Left renal pelvis (tissue), 4 donors: ENCODE measurements at regions not wholly inside any gene's neighbourhood (a gene's known extent, or its start where the extent isn't known, plus 50 kb on each side); places are given as distances from the start of the nearest gene placed in this dataset.
"Not testable (repeated sequence)": the region's sequence is repeated elsewhere in the genome, so short reads cannot be mapped to it uniquely, and the experiment has no call there.

Source experiments
- DNase-seq, 4 donors: peaks; one replicate each; pipeline ENCODE4 v3.0.0-alpha.2; 2013; ENCODE audit warnings: low read depth in 4 of 4, low spot score in 3 of 4

DNA sequence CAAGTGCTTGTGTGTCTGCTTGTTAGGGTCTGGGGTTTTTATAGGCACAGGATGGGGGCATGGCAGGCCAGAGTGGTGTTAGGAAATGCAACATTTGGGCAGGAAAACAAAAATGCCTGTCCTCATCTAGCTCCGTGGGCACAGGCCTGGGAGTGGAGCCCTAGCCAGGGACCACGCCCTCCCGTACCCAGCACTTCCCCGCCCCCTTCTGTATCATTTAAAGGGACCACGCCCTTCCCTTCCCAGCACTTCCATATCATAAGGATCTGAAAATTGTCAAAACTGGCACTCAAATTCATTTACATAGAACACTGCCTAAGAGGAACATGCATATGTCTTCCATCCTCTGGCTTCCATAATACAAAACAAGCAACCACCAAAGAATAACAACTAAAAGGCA, 185.8 kb downstream of the B3GLCT start:
- no peak for DNase-seq

DNA sequence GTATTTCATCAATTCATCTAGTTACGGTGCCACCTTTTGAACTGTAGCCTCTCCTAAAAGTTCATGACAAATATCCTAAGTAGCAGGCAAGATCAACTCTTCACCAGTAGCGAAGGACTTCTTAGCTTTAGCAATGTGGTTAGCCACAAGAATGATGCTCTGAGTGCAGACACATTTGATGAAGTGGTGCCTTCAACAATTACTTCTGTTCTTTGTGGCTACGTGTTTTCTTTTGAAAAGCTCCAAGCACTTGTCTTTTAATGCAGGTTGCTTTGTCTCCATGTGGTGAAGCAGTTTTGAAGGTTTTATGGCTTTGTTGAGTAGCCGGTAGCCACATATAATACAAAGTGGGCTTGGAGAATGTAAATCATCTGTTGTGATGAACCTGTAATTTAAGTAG, 194.7 kb downstream of the B3GLCT start:
- DNase-seq = no peak

DNA sequence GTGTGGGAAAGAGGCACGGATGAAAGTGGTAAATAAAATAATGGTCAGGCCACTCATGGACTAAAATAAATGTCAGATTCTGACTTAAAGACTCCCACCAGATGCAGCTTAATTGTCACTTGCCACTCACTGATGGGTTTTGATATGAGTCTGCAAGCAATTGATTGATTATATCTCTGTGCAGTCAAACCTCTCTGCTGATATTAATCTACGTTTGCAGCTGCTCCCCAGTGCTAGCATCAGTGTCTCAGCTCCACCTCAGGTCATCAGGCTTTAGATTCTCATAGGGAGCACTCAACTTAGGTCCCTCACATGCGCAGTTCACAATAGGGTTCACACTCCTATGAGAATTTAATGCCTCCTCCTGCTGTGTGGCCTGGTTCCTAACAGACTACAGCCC, 195.3 kb downstream of the B3GLCT start:
- DNase-seq = no peak

DNA sequence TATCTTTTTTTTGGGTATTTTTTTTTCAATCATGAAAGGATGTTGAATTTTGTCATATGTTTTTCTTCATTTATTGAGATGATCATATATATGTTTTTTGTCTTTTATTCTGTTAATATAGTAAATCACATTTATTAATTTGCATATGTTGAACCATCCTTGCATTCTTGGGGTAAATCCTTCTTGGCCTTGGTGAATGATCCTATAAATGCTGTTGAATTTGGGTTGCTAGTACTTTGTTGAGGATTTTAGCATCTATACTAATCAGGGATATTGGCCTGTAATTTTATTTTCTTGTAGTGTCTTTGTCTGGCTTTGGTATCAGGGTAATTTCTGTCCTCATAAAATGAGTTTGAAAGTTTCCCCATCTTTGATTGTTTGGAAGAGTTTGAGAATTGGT, 199.9 kb downstream of the B3GLCT start:
- DNase-seq = no peak

DNA sequence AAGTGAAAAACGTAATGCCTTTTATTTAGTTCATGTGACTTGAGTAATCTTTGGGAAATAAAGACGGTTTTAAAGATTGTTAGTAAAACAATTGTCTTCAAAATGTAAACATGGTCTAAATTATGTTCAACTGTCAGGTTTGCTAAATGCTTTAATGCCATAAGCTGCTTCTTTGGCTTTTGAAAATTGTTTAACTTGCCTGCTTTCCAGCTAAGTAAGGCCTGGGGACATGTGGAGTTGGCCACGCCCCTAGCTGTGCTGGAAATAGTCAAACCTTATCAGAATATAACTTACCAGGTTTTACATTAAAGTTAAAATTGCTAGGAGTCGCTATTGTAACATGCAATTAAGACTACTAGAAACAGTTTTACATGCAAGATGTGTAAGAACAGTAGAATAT, 203.9 kb downstream of the B3GLCT start:
- DNase-seq = not testable (repeated sequence)

DNA sequence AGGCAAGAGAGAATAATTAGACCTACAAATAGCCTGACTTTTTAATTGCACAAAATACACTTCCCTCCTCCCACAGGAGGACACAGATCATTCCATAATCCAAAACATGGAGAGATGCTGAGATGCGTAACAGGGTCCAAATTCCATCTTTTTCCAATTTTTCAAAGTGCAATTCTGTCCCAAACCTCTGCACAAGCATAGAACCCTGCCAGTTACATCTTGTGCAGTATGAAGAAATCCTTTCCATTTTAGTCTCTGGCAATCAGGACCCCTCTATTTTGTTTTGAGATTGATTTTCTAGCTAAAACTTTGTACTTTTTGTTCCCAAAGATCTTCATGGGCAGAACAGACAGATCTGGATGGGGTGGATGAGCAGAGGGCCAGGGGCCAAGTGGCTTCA, 209.2 kb downstream of the B3GLCT start:
- DNase-seq = no peak

DNA sequence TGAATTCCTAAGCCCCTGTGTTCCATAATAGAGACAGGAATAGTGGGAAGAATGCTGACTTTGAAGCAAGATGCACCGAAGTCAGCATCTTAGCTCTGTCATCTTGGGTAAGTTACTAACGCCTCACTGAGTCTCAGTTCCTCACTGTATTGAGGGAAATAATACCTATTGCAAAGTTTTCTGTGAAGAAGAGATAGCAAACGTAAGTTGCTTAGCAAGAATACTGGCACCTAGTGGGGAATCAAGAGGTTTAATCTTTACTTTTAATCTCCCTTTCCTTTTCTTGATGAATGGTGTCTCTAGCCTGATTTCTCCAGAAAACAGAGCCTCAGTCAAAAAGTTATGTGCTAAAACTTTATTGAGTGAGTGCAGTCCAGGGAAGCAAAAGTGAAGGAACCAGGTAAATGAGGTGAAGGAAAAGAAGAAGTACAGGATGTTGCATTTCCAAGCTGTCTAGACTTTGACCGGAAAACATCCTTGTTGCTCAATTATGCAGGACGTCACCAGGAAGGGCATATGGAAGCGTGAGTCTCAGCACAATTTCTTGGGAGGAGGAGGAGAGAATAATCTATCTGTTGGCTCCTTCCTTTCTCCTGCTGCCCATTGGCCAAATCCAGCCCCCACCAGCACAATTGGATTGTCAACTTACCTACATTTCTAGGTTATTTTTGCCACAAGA, 210.0 kb downstream of the B3GLCT start:
- DNase-seq = no peak

DNA sequence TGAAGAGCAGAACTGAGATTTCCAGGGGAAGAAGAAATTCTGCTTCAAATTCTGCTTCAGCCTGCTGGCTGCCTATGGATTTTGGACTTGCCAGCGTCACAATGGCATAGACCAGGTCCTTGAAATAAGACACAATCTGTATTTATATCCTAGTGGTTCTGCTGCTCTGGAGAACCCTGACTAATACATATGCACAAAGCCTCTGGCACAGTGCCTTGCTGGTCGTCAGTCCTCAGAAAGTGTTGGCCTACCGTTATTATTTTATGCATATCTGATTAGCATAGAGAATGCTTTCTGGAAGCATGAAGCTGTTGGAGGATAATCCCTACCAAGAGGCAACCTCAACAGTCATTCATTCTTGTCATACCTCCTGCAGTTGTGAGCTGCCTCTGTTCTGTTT, 213.7 kb downstream of the B3GLCT start:
- DNase-seq = no peak

DNA sequence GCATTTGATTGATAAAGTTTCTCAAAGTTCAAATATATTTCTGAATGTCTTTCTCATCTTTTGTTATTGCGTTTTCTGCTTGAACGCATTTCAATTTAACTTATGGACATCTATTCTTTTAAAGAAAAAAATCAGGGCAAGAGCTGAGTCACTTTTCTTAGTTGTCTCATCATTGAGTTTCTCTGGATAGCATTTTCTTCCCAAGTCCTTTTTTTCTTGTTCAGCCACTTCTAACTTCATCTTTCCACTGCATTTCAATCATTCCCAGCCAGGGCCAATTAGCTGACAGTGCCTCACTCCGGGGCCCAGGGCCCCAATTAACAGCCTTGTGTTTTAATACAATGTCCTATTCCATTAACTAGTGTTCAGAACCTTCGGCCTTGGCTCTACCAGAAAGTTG, 216.3 kb downstream of the B3GLCT start:
- no peak for DNase-seq

DNA sequence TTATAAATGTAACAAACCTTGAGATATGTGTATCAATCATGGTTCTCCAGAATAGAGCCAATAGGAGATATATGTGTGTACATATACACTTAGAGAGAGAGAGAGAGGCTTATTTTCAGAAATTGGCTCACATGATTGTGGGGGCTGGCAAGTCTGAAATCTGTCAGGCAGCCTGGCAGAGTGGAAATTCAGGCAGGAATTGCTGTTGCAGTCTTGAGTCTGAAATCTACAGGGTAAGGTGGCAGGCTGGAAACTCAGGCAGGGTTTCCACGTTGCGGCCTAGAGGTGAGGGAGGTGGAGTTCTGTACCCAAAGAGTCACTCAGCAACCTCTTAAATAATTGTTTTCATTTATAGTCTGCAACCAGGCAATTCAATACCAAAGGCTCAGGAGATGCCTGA, 218.4 kb downstream of the B3GLCT start:
- DNase-seq = no peak

DNA sequence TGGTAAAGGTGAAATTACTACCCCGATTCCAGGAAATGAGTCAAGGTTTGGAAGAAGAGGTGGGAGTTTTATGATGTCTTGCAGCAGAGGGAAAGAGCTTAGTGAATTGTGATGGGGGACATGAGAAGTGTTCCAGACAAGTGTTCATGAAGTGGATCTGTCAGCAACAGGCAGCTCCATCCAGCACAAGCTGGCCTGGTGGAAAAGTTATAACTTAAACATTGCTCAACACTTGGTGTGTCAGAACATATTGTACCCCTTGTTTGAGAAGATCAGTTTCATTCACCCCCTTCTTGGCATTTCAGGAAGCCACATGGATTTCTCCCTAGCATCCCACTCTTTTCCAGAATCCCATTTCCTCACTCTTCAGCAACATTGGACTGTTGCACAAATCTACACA, 222.0 kb downstream of the B3GLCT start:
- no peak for DNase-seq

DNA sequence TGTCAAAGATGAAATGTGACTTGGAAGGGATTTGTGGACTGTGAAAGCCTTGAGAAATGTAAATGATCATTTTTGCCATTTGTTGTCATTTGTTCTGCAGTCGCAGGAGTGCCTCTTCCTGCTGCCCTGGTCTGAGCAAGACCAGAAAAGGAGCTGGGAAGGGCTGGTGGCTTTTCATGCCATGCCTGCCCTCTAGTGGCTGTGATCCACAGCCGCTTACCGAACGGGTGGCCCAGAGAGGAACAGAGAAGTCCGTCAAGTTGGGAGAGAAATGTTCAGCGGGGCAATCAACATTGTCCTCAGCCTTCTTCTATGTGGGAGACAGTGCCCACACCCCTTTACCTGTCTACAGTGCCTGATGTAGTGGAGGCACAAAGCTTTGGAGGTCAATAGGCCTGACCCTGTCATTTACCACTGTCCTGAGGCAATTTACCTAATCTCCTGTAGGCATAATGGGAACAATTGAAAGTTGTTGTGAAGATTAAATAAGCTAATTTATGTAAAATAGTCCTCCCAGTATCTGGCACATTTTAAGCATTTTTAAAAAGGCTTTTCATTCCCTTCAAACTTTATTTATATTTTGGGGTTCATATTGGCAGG, 224.5 kb downstream of the B3GLCT start:
- peak in 1 of 4 donors; percentile 59 for DNase-seq

DNA sequence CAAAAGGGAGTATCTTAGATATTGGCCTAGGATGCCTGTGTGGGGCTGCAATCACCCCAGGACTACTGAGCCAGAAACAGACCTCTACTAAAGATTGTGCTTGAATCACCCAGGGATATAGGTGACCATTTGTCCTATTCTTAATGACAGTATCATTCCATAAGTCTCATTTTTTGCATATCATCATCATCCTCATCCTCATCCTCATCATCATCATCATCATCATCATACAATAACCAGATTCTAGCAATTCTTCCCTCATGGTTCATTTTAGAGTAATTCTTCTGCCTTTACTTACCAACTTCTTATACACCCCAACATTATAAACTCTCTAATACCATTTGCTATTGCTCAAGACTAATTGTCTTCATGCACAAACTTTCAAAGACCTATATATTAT, 226.6 kb downstream of the B3GLCT start:
- no peak for DNase-seq

DNA sequence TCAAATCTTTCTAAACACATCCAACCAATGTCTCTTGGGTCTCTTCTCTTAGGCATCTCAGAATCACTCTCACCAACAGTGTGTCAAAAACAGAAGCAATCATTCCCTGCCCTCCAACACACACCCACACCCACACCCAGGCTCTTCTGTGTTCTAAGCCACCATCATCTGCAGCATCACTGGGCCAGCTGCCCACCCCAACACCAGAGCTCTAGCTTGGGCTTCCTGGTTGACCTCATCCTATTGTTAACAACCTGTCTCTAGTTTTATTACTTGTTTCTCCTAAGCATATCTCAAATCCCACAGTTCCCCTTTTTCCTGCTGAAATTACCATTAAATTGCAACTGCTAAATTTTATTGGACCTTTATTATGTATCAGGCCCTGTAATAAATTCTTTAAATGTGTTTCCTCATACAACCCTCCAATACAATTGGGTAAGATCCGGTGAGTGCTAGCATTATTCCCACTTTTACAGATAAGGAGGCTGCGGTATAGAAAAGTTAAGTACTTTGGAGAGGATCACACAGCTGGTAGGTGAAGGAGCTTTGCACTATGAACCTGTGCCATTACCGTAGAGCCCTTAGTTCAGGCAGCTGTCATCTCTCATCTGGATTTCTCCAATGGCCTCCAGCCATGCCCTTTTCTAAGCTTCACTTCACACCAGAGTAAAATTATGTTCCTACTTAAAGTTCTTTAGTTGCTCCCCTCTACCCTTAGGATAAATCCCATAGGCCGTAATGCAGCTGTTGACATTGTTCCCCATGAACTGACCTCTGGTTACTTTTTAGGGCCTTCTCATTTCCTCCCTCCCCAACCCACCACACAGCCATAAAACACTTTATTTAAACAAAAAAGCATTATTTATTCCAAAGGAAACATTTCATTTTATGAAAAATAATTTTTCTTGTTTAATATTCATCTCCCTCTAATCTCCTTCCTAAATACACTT, 227.7 kb downstream of the B3GLCT start:
- peak in 3 of 4 donors; percentile 44 to 51 (median 49) for DNase-seq

DNA sequence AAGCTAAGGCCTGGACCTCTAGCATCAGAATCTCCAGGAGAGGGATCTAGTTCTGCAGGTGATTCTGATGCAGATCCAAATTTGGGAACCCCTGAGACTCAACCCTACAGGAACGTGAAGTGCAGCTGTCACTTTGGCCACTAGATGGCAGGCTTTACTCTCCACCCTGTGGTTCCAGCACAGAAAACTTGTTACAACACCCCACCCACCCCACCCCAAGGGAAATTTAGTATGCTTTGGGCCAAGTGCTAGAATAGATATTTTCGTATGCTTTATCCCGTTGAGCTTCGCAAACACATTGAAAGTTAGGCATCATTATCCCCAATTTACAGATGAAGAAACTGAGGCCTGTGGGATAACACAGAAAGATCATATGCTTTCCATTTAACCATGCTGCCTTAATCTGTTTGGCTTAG, 232.0 kb downstream of the B3GLCT start:
- DNase-seq = no peak

DNA sequence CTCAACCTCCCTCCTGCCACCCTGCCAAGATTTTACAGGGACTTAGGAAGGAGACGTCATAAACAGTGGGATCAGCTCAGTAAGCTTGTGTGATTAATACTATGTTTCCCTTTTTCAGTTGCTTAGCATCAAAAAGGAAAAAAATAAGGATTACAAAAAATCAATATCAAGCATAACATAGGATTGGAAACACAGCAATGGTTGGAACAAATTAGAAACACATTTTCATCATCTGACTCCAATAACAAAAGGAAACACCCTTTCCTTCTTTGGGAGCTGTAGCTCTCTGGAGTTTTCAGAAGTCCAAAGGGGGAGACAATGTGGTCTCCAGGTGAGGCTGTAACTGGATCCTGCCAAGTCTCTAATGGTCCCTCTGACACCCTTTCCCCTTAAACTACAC, 233.4 kb downstream of the B3GLCT start:
- DNase-seq = no peak

DNA sequence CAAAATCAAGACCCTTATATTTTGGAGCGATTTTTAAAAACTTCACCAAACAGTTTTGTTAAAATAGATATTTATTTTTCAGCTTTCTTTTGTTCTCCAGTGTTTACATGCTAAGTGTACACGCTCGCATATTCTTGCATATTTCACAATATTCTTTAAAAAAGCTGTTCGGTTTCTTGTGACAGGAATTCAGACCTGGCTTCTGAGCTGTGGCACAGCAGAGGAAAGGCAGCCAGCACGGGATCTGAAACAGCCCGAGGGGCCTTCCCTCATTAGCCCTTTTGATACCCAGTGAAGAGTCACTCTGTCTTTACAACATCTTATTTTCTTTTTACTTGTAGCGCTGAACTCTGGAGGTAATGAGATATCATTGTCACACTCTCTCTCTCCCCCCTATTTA, 234.0 kb downstream of the B3GLCT start:
- DNase-seq = no peak

DNA sequence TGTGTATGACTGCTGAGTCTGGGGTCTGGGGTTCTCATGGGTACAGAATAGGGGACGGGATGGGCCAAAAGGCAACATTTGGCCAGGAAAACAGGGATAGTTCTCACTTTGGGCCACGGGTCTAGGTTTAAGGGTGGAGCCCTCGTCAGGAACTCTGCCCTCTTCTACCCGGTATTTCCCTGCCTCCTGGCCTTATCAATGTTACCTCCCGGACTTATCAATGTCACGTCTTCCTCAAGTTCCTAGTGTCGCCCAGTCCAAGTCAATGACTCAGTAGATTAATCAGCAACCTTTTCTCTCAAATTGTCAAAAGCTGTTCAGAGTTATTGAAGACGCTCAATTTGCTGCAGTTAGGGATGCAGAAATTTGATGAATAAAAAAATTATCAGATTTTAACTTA, 234.8 kb downstream of the B3GLCT start:
- no peak for DNase-seq

DNA sequence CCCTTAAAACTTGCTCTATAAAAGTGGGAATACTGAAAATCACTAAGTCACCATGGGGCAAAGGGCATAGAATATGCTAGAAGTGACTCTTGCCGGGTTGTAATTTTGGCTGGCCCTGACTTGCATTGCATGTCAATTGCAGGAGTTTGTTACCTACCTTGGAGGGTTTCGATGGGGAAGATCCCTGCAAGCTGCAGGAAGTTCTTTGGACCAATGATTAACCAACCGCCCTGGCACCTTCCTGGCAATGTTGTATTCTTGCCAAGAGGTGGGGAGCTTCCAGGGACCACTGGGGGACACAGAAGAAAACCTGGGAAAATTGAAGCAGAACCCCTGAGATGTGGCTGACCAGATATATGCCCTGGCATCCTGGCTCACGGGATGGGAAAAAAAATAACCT, 235.8 kb downstream of the B3GLCT start:
- no peak for DNase-seq

DNA sequence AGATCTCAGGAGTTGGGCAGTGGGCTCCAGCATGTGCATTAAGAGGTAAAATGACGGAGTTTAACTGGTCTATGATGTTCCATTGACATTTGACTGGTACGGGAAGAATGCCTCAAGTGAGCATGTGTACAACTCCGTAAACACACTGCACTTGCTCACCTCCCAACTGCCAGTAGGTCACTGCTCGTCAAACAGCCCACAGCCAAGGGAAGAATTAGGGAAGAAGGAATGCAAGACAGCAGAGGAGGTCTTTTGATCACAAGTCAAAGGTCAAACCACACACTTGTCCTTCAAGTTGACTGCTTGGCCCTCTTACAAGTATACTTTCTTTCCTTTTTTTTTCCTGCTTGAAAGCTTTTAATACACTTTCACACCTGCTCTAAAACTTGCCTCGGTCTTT, 236.7 kb downstream of the B3GLCT start:
- DNase-seq = no peak

DNA sequence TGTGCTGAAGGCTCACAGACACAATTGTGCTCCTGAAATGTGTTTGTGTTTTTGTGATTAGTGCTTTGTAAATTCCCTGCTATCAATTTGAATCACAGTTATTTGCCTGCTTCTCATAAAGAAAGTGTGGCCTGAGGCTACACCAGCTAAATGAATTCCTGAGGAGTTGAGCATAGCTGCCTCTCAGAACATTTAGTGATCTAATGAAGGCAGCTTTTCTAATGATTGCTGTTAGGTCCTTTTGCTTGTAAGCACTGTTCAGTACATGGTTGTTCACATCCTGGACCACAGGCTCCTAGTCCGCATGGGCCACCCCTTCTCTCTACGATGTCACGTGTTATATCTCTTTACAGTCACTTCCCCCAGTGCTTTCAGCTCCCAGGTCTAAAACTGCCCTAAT, 238.2 kb downstream of the B3GLCT start:
- no peak for DNase-seq

DNA sequence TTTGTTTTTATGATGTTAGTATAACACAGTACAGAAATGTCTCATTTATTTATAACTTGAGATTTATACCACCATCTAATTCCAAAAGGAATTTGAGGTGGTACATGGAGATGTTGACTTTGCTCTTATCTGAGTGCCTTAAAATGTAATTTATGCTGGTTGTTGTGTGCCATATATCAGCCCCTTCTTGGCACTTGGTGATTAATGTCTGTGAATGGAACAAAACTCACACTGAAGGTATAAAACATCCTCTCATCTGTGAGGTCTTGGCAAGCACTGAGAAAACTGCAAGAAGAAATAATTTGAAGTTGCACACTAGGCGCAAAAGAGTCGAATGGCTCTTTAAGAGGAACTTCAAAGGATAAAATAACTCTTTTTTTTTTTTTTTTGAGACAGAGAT, 240.4 kb downstream of the B3GLCT start:
- DNase-seq = peak in 1 of 4 donors; percentile 46
